ENCODE measurements at regions not wholly inside any gene's neighbourhood (a gene's known extent, or its start where the extent isn't known, plus 50 kb on each side); places are given as distances from the start of the nearest gene placed in this dataset.
"Not testable (repeated sequence)": the region's sequence is repeated elsewhere in the genome, so short reads cannot be mapped to it uniquely, and the experiment has no call there.

GRCh38 chr1:196009362-196009761 is 598.9 kb downstream of the KCNT2 start:
- FAIRE-seq = no peak
- intact Hi-C loops (cut with DNase I) = no loop called here
- TF ChIP-seq CTCF (IDR thresholded peaks at IDR 0.05; ENCODE audit: borderline replicate concordance, extremely low read depth, insufficient read depth) = no peak

GRCh38 chr1:196007763-196008162 is 600.5 kb downstream of the KCNT2 start:
- no peak for TF ChIP-seq CTCF (IDR thresholded peaks at IDR 0.05; ENCODE audit: borderline replicate concordance, extremely low read depth, insufficient read depth)

More at GRCh38 chr1:196009362-196009761, 598.9 kb downstream of the KCNT2 start:
- Histone ChIP-seq H3K4me1 (ENCODE audit: control insufficient read depth in 2 of 3, insufficient read depth in 2 of 3, low read depth in 1 of 3, low read length in 3 of 3) (no peaks in the 10 kb centered on the region), H3K4me3 (ENCODE audit: low read length in 3 of 3) (no peak overlapping the region), H3K27ac (ENCODE audit: low read depth in 2 of 2, low read length in 2 of 2) (no peak overlapping the region), H3K36me3 (ENCODE audit: control insufficient read depth in 2 of 3, insufficient read depth in 3 of 3, low read length in 3 of 3) (no peaks in the 10 kb centered on the region), H3K9me3 (ENCODE audit: control insufficient read depth in 2 of 3, insufficient read depth in 1 of 3, low read length in 3 of 3) (no peaks in the 10 kb centered on the region), H3K9ac (ENCODE audit: low read length in 3 of 3) (no peak overlapping the region), H3K27me3 (ENCODE audit: control insufficient read depth, insufficient read depth, low read length) (no peaks in the 10 kb centered on the region)
- DNase-seq = no peak

GRCh38 chr1:196005426-196005825 is 602.8 kb downstream of the KCNT2 start:
- no peaks in the 10 kb centered on the region for H3K36me3 ChIP-seq (ENCODE audit: control insufficient read depth in 2 of 3, insufficient read depth in 3 of 3, low read length in 3 of 3)
- H3K9ac ChIP-seq (ENCODE audit: low read length in 3 of 3) = no peak overlapping the region
- H3K4me1 ChIP-seq (ENCODE audit: control insufficient read depth in 2 of 3, insufficient read depth in 2 of 3, low read depth in 1 of 3, low read length in 3 of 3) = no peaks in the 10 kb centered on the region
- H3K27ac ChIP-seq (ENCODE audit: low read depth in 2 of 2, low read length in 2 of 2) = no peak overlapping the region
- intact Hi-C loops (cut with DNase I) = no loop called here
- no peaks in the 10 kb centered on the region for H3K9me3 ChIP-seq (ENCODE audit: control insufficient read depth in 2 of 3, insufficient read depth in 1 of 3, low read length in 3 of 3)
- no peak for TF ChIP-seq CTCF (IDR thresholded peaks at IDR 0.05; ENCODE audit: borderline replicate concordance, extremely low read depth, insufficient read depth)
- H3K4me3 ChIP-seq (ENCODE audit: low read length in 3 of 3) = no peak overlapping the region
- H3K27me3 ChIP-seq (ENCODE audit: control insufficient read depth, insufficient read depth, low read length) = no peaks in the 10 kb centered on the region
- DNase-seq (no peak), FAIRE-seq (no peak)

More at GRCh38 chr1:196007763-196008162, 600.5 kb downstream of the KCNT2 start:
- Histone ChIP-seq H3K27me3 (ENCODE audit: control insufficient read depth, insufficient read depth, low read length) (no peaks in the 10 kb centered on the region), H3K36me3 (ENCODE audit: control insufficient read depth in 2 of 3, insufficient read depth in 3 of 3, low read length in 3 of 3) (no peaks in the 10 kb centered on the region), H3K9me3 (ENCODE audit: control insufficient read depth in 2 of 3, insufficient read depth in 1 of 3, low read length in 3 of 3) (no peaks in the 10 kb centered on the region), H3K4me3 (ENCODE audit: low read length in 3 of 3) (no peak overlapping the region), H3K9ac (ENCODE audit: low read length in 3 of 3) (no peak overlapping the region), H3K27ac (ENCODE audit: low read depth in 2 of 2, low read length in 2 of 2) (no peak overlapping the region), H3K4me1 (ENCODE audit: control insufficient read depth in 2 of 3, insufficient read depth in 2 of 3, low read depth in 1 of 3, low read length in 3 of 3) (no peaks in the 10 kb centered on the region)
- intact Hi-C loops (cut with DNase I) = no loop called here
- FAIRE-seq (no peak), DNase-seq (no peak)

GRCh38 chr1:196004388-196004787 is 603.9 kb downstream of the KCNT2 start:
- not testable (repeated sequence) for H3K4me3 ChIP-seq (ENCODE audit: low read length in 3 of 3); FAIRE-seq; DNase-seq

More at GRCh38 chr1:196004388-196004787, 603.9 kb downstream of the KCNT2 start:
- H3K27ac ChIP-seq (ENCODE audit: low read depth in 2 of 2, low read length in 2 of 2); H3K36me3 ChIP-seq (ENCODE audit: control insufficient read depth in 2 of 3, insufficient read depth in 3 of 3, low read length in 3 of 3); H3K27me3 ChIP-seq (ENCODE audit: control insufficient read depth, insufficient read depth, low read length); intact Hi-C loops (cut with DNase I); H3K9ac ChIP-seq (ENCODE audit: low read length in 3 of 3); H3K9me3 ChIP-seq (ENCODE audit: control insufficient read depth in 2 of 3, insufficient read depth in 1 of 3, low read length in 3 of 3); H3K4me1 ChIP-seq (ENCODE audit: control insufficient read depth in 2 of 3, insufficient read depth in 2 of 3, low read depth in 1 of 3, low read length in 3 of 3): not testable (repeated sequence)

Measured in kidney (tissue), 13 donors.